ENCODE measurements at regions not wholly inside any gene's neighbourhood (a gene's known extent, or its start where the extent isn't known, plus 50 kb on each side); places are given as distances from the start of the nearest gene placed in this dataset.

- peaks cover 2% of the 10 kb centered on the region for H3K9me3 Mint-ChIP-seq (ENCODE audit: insufficient read depth)
These were observed 656.1 kb upstream of the RORB start for GRCh38 chr9:73841018-73841417.

GRCh38 chr9:73844135-73844534 is 653.0 kb upstream of the RORB start:
- Mint-ChIP-seq H3K4me1 (no peaks in the 10 kb centered on the region), H3K4me3 (no peak overlapping the region), H3K27ac (no peak overlapping the region), H3K9me3 (ENCODE audit: insufficient read depth) (no peaks in the 10 kb centered on the region), H3K27me3 (no peaks in the 10 kb centered on the region)
- TF ChIP-seq EZH2 (IDR thresholded peaks at IDR 0.05; ENCODE audit: borderline replicate concordance, insufficient read depth, low read depth, low read length, poor library complexity, severe bottlenecking) (no peak), CTCF (IDR thresholded peaks at IDR 0.05) (no peak)
- Histone ChIP-seq H3K27me3 (replicated peaks in 1 of 4; ENCODE audit: control extremely low read depth in 1 of 4, control insufficient read depth in 3 of 4, insufficient read depth in 4 of 4, low read length in 3 of 4) (no peaks in the 10 kb centered on the region), H3K36me3 (replicated peaks in 1 of 2; ENCODE audit: control extremely low read depth in 1 of 2, control insufficient read depth in 1 of 2, extremely low read depth in 1 of 2, insufficient read depth in 2 of 2, low read length in 1 of 2) (no peaks in the 10 kb centered on the region), H3K9me3 (ENCODE audit: control extremely low read depth in 1 of 3, control insufficient read depth in 2 of 3, insufficient read depth in 1 of 3, low read length in 2 of 3) (no peaks in the 10 kb centered on the region), H3K9ac (ENCODE audit: low read length) (no peak overlapping the region), H3K79me2 (ENCODE audit: control insufficient read depth, insufficient read depth, low read length) (no peaks in the 10 kb centered on the region), H3K4me3 (ENCODE audit: control extremely low read depth in 1 of 5, extremely low read depth in 1 of 5, insufficient read depth in 1 of 5, low read depth in 2 of 5, low read length in 4 of 5) (no peak overlapping the region), H4K20me1 (ENCODE audit: control insufficient read depth, insufficient read depth, low read length, poor library complexity, severe bottlenecking) (no peaks in the 10 kb centered on the region), H2AFZ (ENCODE audit: insufficient read depth, low read depth, low read length, poor library complexity, severe bottlenecking) (no peak overlapping the region), H3K4me2 (replicated peaks; ENCODE audit: low read depth, low read length, poor library complexity, severe bottlenecking) (no peak overlapping the region), H3K27ac (ENCODE audit: low read length in 2 of 2) (no peak overlapping the region), H3K4me1 (ENCODE audit: control insufficient read depth in 2 of 2, insufficient read depth in 2 of 2, low read length in 2 of 2) (no peaks in the 10 kb centered on the region)
- ChIA-PET CTCF (no interaction called here), POLR2A (no interaction called here)
- intact Hi-C loops (cut with micrococcal nuclease), result no loop called here
- whole genome bisulfite sequencing (ENCODE audit: insufficient coverage), result 100% methylated on average over 1 of the region's 4 CpGs
- ATAC-seq (ENCODE audit: low read depth) (no peak), DNase-seq (no peak)

More at GRCh38 chr9:73841018-73841417, 656.1 kb upstream of the RORB start:
- intact Hi-C loops (cut with micrococcal nuclease), result no loop called here
- H3K4me3 ChIP-seq (ENCODE audit: control extremely low read depth in 1 of 5, extremely low read depth in 1 of 5, insufficient read depth in 1 of 5, low read depth in 2 of 5, low read length in 4 of 5), result no peak overlapping the region
- no peaks in the 10 kb centered on the region for H3K4me1 ChIP-seq (ENCODE audit: control insufficient read depth in 2 of 2, insufficient read depth in 2 of 2, low read length in 2 of 2)
- H3K27ac ChIP-seq (ENCODE audit: low read length in 2 of 2), result no peak overlapping the region
- no peak overlapping the region for H3K9ac ChIP-seq (ENCODE audit: low read length)
- no peaks in the 10 kb centered on the region for H3K36me3 ChIP-seq (replicated peaks in 1 of 2; ENCODE audit: control extremely low read depth in 1 of 2, control insufficient read depth in 1 of 2, extremely low read depth in 1 of 2, insufficient read depth in 2 of 2, low read length in 1 of 2)
- no peaks in the 10 kb centered on the region for H3K27me3 ChIP-seq (replicated peaks in 1 of 4; ENCODE audit: control extremely low read depth in 1 of 4, control insufficient read depth in 3 of 4, insufficient read depth in 4 of 4, low read length in 3 of 4)
- ATAC-seq (ENCODE audit: low read depth), result no peak
- POLR2A ChIA-PET, result no interaction called here
- H3K4me1 Mint-ChIP-seq, result no peaks in the 10 kb centered on the region
- no peak for DNase-seq
- whole genome bisulfite sequencing (ENCODE audit: insufficient coverage), result no CpG with 5 or more reads among the region's 4 CpGs
- no peaks in the 10 kb centered on the region for H3K9me3 ChIP-seq (ENCODE audit: control extremely low read depth in 1 of 3, control insufficient read depth in 2 of 3, insufficient read depth in 1 of 3, low read length in 2 of 3)
- H2AFZ ChIP-seq (ENCODE audit: insufficient read depth, low read depth, low read length, poor library complexity, severe bottlenecking), result no peak overlapping the region
- H3K4me2 ChIP-seq (replicated peaks; ENCODE audit: low read depth, low read length, poor library complexity, severe bottlenecking), result no peak overlapping the region
- H3K79me2 ChIP-seq (ENCODE audit: control insufficient read depth, insufficient read depth, low read length), result no peaks in the 10 kb centered on the region
- no peaks in the 10 kb centered on the region for H4K20me1 ChIP-seq (ENCODE audit: control insufficient read depth, insufficient read depth, low read length, poor library complexity, severe bottlenecking)
- CTCF ChIA-PET, result no interaction called here
- no peak for TF ChIP-seq EZH2 (IDR thresholded peaks at IDR 0.05; ENCODE audit: borderline replicate concordance, insufficient read depth, low read depth, low read length, poor library complexity, severe bottlenecking)
- no peak for TF ChIP-seq CTCF (IDR thresholded peaks at IDR 0.05)
- H3K27ac Mint-ChIP-seq, result no peak overlapping the region
- H3K27me3 Mint-ChIP-seq, result no peaks in the 10 kb centered on the region
- H3K4me3 Mint-ChIP-seq, result no peak overlapping the region
